ENCODE measurements at regions not wholly inside any gene's neighbourhood (a gene's known extent, or its start where the extent isn't known, plus 50 kb on each side); places are given as distances from the start of the nearest gene placed in this dataset.
"Not testable (repeated sequence)": the region's sequence is repeated elsewhere in the genome, so short reads cannot be mapped to it uniquely, and the experiment has no call there.

- no peak for DNase-seq (ENCODE audit: low read depth)
Observed at GRCh38 chrX:144494074-144494473, 610.2 kb downstream of the UBE2NL start.

GRCh38 chrX:144531877-144532276 lies 648.0 kb downstream of the UBE2NL start:
- DNase-seq (ENCODE audit: low read depth): no peak

- no peak for DNase-seq (ENCODE audit: low read depth)
Observed at GRCh38 chrX:144566592-144566991, 680.7 kb upstream of the SPANXN1 start.

GRCh38 chrX:144586756-144587155 lies 660.5 kb upstream of the SPANXN1 start:
- DNase-seq (ENCODE audit: low read depth): peak; percentile 88

- DNase-seq (ENCODE audit: low read depth): no peak
Observed at GRCh38 chrX:144592036-144592435, 655.3 kb upstream of the SPANXN1 start.

GRCh38 chrX:144601010-144601409 lies 646.3 kb upstream of the SPANXN1 start:
- DNase-seq (ENCODE audit: low read depth): no peak

- DNase-seq (ENCODE audit: low read depth): no peak
Observed at GRCh38 chrX:144612076-144612475, 635.2 kb upstream of the SPANXN1 start.

GRCh38 chrX:144616317-144616716 lies 631.0 kb upstream of the SPANXN1 start:
- no peak for DNase-seq (ENCODE audit: low read depth)

GRCh38 chrX:144627947-144628346 lies 619.4 kb upstream of the SPANXN1 start:
- DNase-seq (ENCODE audit: low read depth): peak; percentile 29

- not testable (repeated sequence) for DNase-seq (ENCODE audit: low read depth)
Observed at GRCh38 chrX:144634451-144634850, 612.9 kb upstream of the SPANXN1 start.

- DNase-seq (ENCODE audit: low read depth): peak; percentile 91
Observed at GRCh38 chrX:144637731-144638130, 609.6 kb upstream of the SPANXN1 start.

GRCh38 chrX:144648788-144649187 lies 598.5 kb upstream of the SPANXN1 start:
- DNase-seq (ENCODE audit: low read depth): peak; percentile 51

GRCh38 chrX:144681501-144681900 lies 565.8 kb upstream of the SPANXN1 start:
- peak; percentile 97 for DNase-seq (ENCODE audit: low read depth)

- no peak for DNase-seq (ENCODE audit: low read depth)
Observed at GRCh38 chrX:144683247-144683646, 564.1 kb upstream of the SPANXN1 start.

- DNase-seq (ENCODE audit: low read depth): no peak
Observed at GRCh38 chrX:144709841-144710240, 537.5 kb upstream of the SPANXN1 start.

GRCh38 chrX:144715337-144715736 lies 532.0 kb upstream of the SPANXN1 start:
- DNase-seq (ENCODE audit: low read depth): no peak

GRCh38 chrX:144716187-144716586 lies 531.1 kb upstream of the SPANXN1 start:
- DNase-seq (ENCODE audit: low read depth): no peak

- DNase-seq (ENCODE audit: low read depth): no peak
Observed at GRCh38 chrX:144717682-144718081, 529.6 kb upstream of the SPANXN1 start.

- DNase-seq (ENCODE audit: low read depth): no peak
Observed at GRCh38 chrX:144722307-144722706, 525.0 kb upstream of the SPANXN1 start.

- DNase-seq (ENCODE audit: low read depth): peak; percentile 77
Observed at GRCh38 chrX:144730471-144730870, 516.8 kb upstream of the SPANXN1 start.

GRCh38 chrX:144732588-144732987 lies 514.7 kb upstream of the SPANXN1 start:
- DNase-seq (ENCODE audit: low read depth): peak; percentile 84

GRCh38 chrX:144738246-144738645 lies 509.1 kb upstream of the SPANXN1 start:
- no peak for DNase-seq (ENCODE audit: low read depth)

- DNase-seq (ENCODE audit: low read depth): no peak
Observed at GRCh38 chrX:144768540-144768939, 478.8 kb upstream of the SPANXN1 start.

GRCh38 chrX:144783528-144783927 lies 463.8 kb upstream of the SPANXN1 start:
- not testable (repeated sequence) for DNase-seq (ENCODE audit: low read depth)

GRCh38 chrX:144790148-144790547 lies 457.2 kb upstream of the SPANXN1 start:
- no peak for DNase-seq (ENCODE audit: low read depth)

Measured in RPMI7951 (cell line).